Neural crest cell (in vitro differentiated cells): ENCODE measurements at regions not wholly inside any gene's neighbourhood (a gene's known extent, or its start where the extent isn't known, plus 50 kb on each side); places are given as distances from the start of the nearest gene placed in this dataset.

ENCODE experiments used
- DNase-seq: peaks from one replicate; pipeline ENCODE4 v3.0.0; 2021; ENCODE audit warnings: low read depth, mixed read lengths, low spot score
- H3K27ac Mint-ChIP-seq: one replicate; pipeline ENCODE4 v1.8.0; 2021; ENCODE audit warnings: mild to moderate bottlenecking, mixed read lengths; ENCODE audit not compliant: unreplicated experiment
- H3K27me3 Mint-ChIP-seq: 2 replicates; pipeline ENCODE4 v1.8.0; 2021; ENCODE audit warnings: low read depth, mild to moderate bottlenecking, mixed read lengths
- H3K36me3 Mint-ChIP-seq: 2 replicates; pipeline ENCODE4 v1.8.0; 2021; ENCODE audit warnings: low read depth, mild to moderate bottlenecking, mixed read lengths
- H3K4me1 Mint-ChIP-seq: 2 replicates; pipeline ENCODE4 v1.8.0; 2021; ENCODE audit warnings: mixed read lengths
- H3K4me3 Mint-ChIP-seq: one replicate; pipeline ENCODE4 v1.8.0; 2021; ENCODE audit warnings: mild to moderate bottlenecking, mixed read lengths
- H3K9me3 Mint-ChIP-seq: 2 replicates; pipeline ENCODE4 v1.8.0; 2021; ENCODE audit warnings: mixed read lengths
- TF ChIP-seq, protein P1 (sequence below): fragments of 200-600 bp; sonication (generic); conservative IDR thresholded peaks from 2 replicates; pipeline ENCODE4 v1.5.0; 2021; ENCODE audit warnings: antibody characterized with exemption, mild to moderate bottlenecking

DNA sequence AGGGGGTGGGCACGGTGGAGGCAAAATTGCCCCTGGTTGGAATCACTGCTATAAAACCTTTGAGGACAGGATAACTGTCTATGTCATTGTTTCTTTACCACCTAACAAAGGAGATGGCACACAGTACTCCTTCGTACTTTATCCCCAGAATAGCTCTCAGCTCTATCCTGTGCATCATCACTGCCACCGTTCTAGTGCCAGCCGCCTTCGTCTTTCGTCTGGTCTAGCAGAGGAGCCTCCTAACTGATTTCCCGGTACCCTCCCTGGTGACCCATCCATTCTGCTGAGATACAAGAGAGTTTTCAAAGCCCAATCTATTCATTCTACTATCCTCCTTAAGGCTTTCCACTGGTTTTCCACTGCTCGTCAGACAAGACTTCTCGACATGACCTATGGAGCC lies 67.9 kb upstream of the PRICKLE2 start:
- no peak for DNase-seq
- TF ChIP-seq, protein P1, sequence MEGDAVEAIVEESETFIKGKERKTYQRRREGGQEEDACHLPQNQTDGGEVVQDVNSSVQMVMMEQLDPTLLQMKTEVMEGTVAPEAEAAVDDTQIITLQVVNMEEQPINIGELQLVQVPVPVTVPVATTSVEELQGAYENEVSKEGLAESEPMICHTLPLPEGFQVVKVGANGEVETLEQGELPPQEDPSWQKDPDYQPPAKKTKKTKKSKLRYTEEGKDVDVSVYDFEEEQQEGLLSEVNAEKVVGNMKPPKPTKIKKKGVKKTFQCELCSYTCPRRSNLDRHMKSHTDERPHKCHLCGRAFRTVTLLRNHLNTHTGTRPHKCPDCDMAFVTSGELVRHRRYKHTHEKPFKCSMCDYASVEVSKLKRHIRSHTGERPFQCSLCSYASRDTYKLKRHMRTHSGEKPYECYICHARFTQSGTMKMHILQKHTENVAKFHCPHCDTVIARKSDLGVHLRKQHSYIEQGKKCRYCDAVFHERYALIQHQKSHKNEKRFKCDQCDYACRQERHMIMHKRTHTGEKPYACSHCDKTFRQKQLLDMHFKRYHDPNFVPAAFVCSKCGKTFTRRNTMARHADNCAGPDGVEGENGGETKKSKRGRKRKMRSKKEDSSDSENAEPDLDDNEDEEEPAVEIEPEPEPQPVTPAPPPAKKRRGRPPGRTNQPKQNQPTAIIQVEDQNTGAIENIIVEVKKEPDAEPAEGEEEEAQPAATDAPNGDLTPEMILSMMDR, result no peak
- peaks cover 6% of the 10 kb centered on the region for H3K9me3 Mint-ChIP-seq
- H3K27me3 Mint-ChIP-seq, result no peaks in the 10 kb centered on the region
- H3K4me1 Mint-ChIP-seq, result no peaks in the 10 kb centered on the region
- no peak overlapping the region for H3K27ac Mint-ChIP-seq
- peaks cover 9% of the 10 kb centered on the region for H3K36me3 Mint-ChIP-seq
- no peak overlapping the region for H3K4me3 Mint-ChIP-seq

DNA sequence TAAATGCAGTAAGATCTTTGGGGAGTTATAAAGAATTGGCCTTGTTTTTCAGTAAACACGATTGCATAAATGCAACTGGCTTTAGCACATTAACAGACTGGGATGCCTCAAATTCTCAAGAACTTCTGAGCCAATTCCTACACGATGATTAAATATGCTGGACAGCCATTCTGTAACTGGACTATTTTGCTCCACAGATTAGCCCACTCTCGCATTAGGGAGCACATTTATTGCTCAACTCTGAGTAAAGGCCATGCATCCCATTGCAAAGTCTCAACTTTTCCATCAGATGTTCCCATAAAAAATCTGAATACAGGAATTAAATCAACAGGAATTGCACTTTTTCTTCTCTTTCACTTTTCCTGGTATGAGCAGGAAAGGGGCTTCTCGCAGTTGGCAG lies 66.7 kb upstream of the PRICKLE2 start:
- H3K4me3 Mint-ChIP-seq, result no peak overlapping the region
- H3K27me3 Mint-ChIP-seq, result no peaks in the 10 kb centered on the region
- TF ChIP-seq, protein P1, result no peak

DNA sequence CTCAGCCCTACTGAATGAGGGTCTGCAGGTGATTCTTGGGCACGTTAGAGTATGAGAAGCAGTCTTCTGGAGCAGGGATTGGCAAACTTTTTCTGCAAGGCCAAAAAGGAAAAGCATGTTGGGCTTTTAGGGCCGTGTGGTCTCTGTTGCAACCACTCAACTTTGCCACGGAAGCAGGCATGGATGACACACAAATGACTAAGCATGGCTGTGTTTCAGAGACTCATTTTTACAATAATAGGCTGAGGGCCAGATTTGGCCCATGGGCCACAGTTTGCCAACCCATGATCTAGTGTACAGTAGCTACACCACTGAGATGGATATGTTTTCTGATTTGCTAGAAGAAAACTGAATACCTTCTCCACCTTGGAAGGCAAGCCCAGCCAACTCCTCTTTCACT lies 66.1 kb upstream of the PRICKLE2 start:
- TF ChIP-seq, protein P1, result no peak
- no peaks in the 10 kb centered on the region for H3K27me3 Mint-ChIP-seq

More for the DNA sequence above, 66.7 kb upstream of the PRICKLE2 start:
- Mint-ChIP-seq H3K9me3 (no peaks in the 10 kb centered on the region), H3K27ac (no peak overlapping the region), H3K36me3 (peaks cover 3% of the 10 kb centered on the region), H3K4me1 (no peaks in the 10 kb centered on the region)
- no peak for DNase-seq

DNA sequence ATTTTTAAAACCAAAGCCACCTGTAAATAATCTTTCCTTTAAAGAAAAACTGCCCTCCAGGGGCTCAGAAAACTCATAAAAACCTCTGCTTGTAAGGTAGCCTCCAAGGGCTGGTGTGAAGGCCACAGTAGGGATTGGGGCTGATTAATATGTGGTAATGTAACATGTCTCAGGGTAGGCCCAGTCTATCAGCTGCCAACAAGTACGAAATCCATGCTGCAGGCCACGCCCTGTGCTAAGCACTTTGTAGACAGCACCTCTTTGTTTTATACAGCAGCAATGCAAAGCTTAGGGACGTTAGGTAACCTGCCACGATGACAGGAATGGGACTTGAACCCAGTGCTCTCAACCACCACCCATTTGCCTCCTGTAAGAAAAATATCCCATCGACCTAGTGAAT lies 65.6 kb upstream of the PRICKLE2 start:
- TF ChIP-seq, protein P1, result no peak
- no peak overlapping the region for H3K27ac Mint-ChIP-seq
- no peak for DNase-seq
- no peaks in the 10 kb centered on the region for H3K9me3 Mint-ChIP-seq
- no peaks in the 10 kb centered on the region for H3K36me3 Mint-ChIP-seq
- no peaks in the 10 kb centered on the region for H3K27me3 Mint-ChIP-seq
- no peak overlapping the region for H3K4me3 Mint-ChIP-seq
- no peaks in the 10 kb centered on the region for H3K4me1 Mint-ChIP-seq

More for the DNA sequence above, 66.1 kb upstream of the PRICKLE2 start:
- DNase-seq, result no peak
- Mint-ChIP-seq H3K27ac (no peak overlapping the region), H3K9me3 (no peaks in the 10 kb centered on the region), H3K4me1 (no peaks in the 10 kb centered on the region), H3K36me3 (no peaks in the 10 kb centered on the region), H3K4me3 (no peak overlapping the region)

DNA sequence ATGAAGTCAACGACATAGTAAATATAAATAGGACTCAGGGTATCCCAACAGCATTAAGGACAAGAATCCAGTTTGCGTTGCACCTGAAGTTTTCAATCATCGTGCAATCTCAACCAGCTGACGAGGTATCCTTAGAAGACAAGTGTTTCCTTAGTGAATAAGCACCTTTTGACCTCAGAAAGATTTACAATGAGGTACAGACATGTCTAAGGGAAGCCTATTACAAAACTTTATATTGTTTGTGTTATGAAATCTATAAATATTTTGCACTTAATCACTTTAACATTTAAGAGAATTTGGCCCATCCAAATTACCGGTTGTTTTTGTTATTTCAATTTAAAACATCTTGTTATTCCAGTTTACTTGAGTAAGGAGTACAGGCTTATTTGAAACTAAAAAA lies 64.9 kb upstream of the PRICKLE2 start:
- no peaks in the 10 kb centered on the region for H3K27me3 Mint-ChIP-seq
- no peak overlapping the region for H3K27ac Mint-ChIP-seq
- no peaks in the 10 kb centered on the region for H3K4me1 Mint-ChIP-seq
- DNase-seq, result no peak
- H3K4me3 Mint-ChIP-seq, result no peak overlapping the region
- TF ChIP-seq, protein P1, result no peak
- H3K9me3 Mint-ChIP-seq, result no peaks in the 10 kb centered on the region
- no peaks in the 10 kb centered on the region for H3K36me3 Mint-ChIP-seq

DNA sequence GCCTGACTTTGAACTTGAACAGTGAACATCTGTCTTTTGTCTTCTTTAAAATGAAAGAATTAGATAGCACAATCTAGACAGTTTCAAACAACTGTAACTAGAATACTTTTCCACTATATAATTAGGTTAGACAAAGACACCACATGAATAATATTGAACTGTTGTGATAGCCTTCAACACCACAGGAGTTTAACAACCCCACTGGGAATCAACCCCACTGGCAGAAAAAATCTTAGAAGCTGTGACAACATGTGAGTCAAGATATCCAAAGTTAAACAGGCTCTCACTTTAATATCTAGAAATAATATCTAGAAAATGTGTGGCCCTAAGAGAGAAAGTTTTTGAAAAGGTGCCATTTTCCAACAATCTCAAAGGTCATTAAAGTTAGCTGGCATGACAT lies 64.4 kb upstream of the PRICKLE2 start:
- Mint-ChIP-seq H3K36me3 (no peaks in the 10 kb centered on the region), H3K4me3 (no peak overlapping the region), H3K27ac (no peak overlapping the region), H3K4me1 (no peaks in the 10 kb centered on the region), H3K9me3 (no peaks in the 10 kb centered on the region), H3K27me3 (no peaks in the 10 kb centered on the region)
- TF ChIP-seq, protein P1, result no peak
- DNase-seq, result no peak
